GM12873 (cell line): ENCODE measurements at regions not wholly inside any gene's neighbourhood (a gene's known extent, or its start where the extent isn't known, plus 50 kb on each side); places are given as distances from the start of the nearest gene placed in this dataset.

Source experiments
- CTCF ChIP-seq: IDR thresholded peaks from 2 replicates; pipeline ENCODE4 v1.5.1; 2012; ENCODE audit warnings: low read depth, mild to moderate bottlenecking, moderate library complexity, low read length, control low read depth; ENCODE audit not compliant: insufficient read depth; ENCODE audit errors: missing control alignments

- no peak for TF ChIP-seq CTCF
These were observed 182.3 kb upstream of the KLF12 start for GRCh38 chr13:74316547-74316946.

- TF ChIP-seq CTCF, result no peak
These were observed 172.3 kb upstream of the KLF12 start for GRCh38 chr13:74306496-74306895.

GRCh38 chr13:74305876-74306275, 171.7 kb upstream of the KLF12 start:
- no peak for TF ChIP-seq CTCF

- no peak for TF ChIP-seq CTCF
These were observed 167.2 kb upstream of the KLF12 start for GRCh38 chr13:74301258-74301935.

- TF ChIP-seq CTCF, result no peak
These were observed 166.0 kb upstream of the KLF12 start for GRCh38 chr13:74300162-74300561.

- no peak for TF ChIP-seq CTCF
These were observed 165.5 kb upstream of the KLF12 start for GRCh38 chr13:74299721-74300120.

- TF ChIP-seq CTCF, result no peak
These were observed 164.7 kb upstream of the KLF12 start for GRCh38 chr13:74298923-74299322.
